NCI-H1105 (cell line): ENCODE measurements at regions not wholly inside any gene's neighbourhood (a gene's known extent, or its start where the extent isn't known, plus 50 kb on each side); places are given as distances from the start of the nearest gene placed in this dataset.
A peak's percentile ranks its signal among the peaks of the same experiment; 100 is the strongest.

Experiments used
- DNase-seq: peaks from one replicate; lab custom pipeline; 2025; lab: John Stamatoyannopoulos, UW

DNA sequence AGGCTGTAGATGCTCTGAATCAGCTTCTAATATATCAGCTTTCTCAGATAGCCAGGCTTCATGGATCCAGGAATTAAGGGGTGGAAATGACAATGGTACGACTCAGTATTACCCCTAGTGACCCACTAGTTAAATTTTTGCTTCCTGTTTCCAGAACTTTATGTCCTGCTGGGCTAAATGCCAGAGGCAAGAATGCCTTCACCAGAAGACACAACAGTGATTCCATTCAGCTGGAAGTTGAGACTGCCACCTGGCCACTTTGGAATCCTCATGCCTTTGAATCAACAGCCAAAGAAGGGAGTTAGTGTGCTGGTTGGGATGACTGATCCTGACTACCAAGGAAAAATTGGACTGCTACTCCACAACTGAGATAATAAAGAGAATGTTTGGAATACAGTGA is 239.1 kb downstream of the ASXL3 start:
- DNase-seq = no peak

DNA sequence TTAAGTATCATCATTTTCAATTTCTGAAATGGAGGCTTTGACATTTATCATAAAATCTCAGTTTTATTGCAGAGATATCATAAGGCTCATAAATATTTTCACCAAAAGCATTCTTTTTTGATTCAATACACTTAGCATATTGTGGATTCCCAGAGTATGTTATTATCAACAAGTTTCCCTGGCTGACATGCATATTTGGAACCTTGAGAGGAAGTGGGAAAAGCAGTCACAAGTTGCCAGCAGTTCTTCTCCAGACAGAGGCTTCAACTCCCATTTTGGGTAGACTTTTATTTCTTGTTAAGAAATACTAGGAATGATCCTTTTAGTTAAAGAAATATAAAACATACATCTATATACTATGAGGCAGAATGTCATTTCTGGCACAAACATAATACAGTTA is 236.5 kb downstream of the ASXL3 start:
- DNase-seq = no peak

DNA sequence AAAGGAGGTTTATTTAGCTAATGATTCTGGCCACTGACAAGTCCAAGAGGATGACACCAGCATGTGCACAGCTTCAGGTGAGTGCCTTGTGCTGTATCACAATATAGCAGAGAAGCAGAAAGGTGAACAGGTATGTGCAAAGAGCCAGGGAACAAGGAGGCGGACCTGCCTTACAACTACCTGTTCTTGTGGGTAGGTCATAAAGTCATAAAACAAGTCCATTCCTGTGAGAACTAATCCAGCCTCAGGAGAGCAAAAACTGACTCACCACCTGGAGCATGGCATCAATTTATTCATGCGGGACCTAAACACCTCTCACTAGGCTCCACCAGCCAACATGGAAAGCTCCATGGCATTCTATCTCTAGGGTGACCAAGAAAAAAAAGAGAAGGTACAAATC is 234.2 kb downstream of the ASXL3 start:
- peak; percentile 90 for DNase-seq

DNA sequence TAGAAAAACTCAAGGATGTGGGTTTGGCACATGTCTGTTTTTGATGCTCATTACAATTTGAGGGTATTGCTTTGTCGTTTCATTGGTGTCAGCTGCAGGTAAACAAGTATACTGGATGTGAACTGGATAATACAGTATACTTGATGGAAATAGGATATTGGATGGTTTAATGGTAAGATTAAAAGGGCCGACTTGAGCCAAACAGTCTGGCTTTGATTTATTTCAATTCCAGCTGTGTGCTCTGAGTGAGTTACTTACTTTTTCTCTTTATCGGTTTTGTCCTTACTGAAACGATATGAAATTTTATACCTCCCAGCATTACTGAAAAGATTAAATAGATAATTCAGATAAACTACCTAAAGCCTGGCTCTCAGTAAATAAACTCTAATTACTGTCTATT is 227.6 kb downstream of the ASXL3 start:
- peak; percentile 79 for DNase-seq

DNA sequence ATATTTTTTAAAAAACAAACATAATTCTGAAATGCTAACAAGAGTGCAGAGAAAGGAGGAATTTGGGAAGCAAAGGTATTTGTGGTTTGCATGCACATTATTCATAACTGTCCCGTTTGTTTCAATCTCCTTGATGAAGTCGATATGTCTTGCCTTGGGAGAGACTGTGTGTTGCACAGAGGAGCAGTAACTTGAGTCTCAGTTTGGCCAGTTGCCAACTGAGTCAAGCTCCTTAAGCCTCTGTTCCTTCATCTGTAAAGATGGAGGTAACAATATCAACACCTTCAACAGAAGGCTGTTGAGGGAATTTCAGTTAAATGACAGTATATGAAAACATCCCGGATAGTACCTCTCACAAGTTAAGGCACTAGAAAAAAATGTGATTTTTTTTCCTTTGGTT is 226.2 kb downstream of the ASXL3 start:
- DNase-seq = no peak

DNA sequence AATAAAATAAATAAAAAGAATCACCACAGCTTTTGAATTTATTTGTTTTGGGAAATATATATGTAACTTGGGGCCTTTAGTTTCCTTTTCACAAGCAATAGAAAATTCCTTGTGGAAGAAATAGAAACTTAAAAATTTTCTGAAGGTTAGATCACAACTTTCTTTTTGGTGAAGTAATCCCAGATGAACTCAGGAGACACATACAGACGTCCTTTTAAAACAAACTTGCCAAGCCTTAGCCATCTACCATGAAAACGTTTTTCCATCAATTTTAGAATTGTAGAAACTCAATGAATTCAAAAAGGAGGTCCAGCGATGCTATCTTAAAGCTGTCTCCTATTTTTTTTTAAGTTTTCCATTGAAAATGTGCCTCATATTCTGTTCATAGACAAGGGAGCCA is 225.6 kb downstream of the ASXL3 start:
- DNase-seq = no peak

DNA sequence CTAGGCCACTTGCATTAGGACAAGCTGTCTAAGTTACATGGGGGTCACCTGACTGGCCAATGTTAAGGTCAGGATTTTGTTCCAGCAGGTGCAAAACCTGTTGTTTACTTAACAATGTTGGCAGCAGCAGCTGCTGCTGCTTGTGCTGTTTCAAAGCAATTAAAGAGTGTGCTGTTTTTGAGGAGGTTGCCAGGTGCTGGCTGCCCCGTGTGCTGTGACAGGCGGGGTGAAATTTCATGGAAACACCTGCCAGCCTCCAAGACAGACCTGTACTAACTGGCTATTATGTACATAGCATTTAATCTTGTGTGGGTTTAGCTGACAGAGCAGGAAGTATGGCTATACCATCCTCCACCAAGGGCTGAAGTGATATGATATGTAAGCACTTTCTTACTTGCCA is 224.9 kb downstream of the ASXL3 start:
- peak; percentile 99 for DNase-seq
